IMR-90 (cell line): ENCODE measurements at regions not wholly inside any gene's neighbourhood (a gene's known extent, or its start where the extent isn't known, plus 50 kb on each side); places are given as distances from the start of the nearest gene placed in this dataset.
A peak's percentile ranks its signal among the peaks of the same experiment; 100 is the strongest.

Source experiments
- ATAC-seq: fragments of 200-7000 bp; cut with Tn5 transposase; 2 replicates; pipeline ENCODE4 v1.9.1; 2020; ENCODE audit warnings: low read depth, mild to moderate bottlenecking, moderate library complexity
- BruUV-seq: library from RNA; stranded (reverse); fragments of 400-500 nt; replicated peaks from 2 replicates; lab custom pipeline; 2021; lab: Mats Ljungman, UMichigan
- CTCF ChIA-PET: fragments of 300-600 bp; formaldehyde crosslinking; extraction: SDS; loops from one replicate; lab custom pipeline; 2021; ENCODE audit warnings: antibody characterized with exemption; lab: Yijun Ruan, JAX
- POLR2A ChIA-PET: fragments of 300-600 bp; sonication (Branson Sonifier 250); formaldehyde crosslinking; loops from one replicate; lab custom pipeline; 2022; ENCODE audit warnings: antibody characterized with exemption; ENCODE audit not compliant: unreplicated experiment; lab: Charles Lee
- DNase-seq: peaks from one replicate; pipeline ENCODE4 v3.0.0; 2013
- H2AFZ ChIP-seq: replicated peaks from 2 replicates; pipeline ENCODE3; 2013; ENCODE audit warnings: low read length, mild to moderate bottlenecking; ENCODE audit not compliant: poor library complexity
- H2AK5ac ChIP-seq: 2 replicates; pipeline ENCODE4 v1.6.1; 2013; ENCODE audit warnings: low read depth, low read length, inconsistent platforms
- H2AK9ac ChIP-seq: replicated peaks from 2 replicates; pipeline ENCODE3; 2013; ENCODE audit warnings: mild to moderate bottlenecking, low read depth, low read length, moderate library complexity; ENCODE audit not compliant: poor library complexity
- H2BK120ac ChIP-seq: 2 replicates; pipeline ENCODE4 v1.6.1; 2013; ENCODE audit warnings: low read depth, low read length, inconsistent platforms
- H2BK15ac ChIP-seq: 3 replicates; pipeline ENCODE4 v1.6.1; 2013; ENCODE audit warnings: low read depth, low read length, inconsistent platforms
- H2BK20ac ChIP-seq: 2 replicates; pipeline ENCODE4 v1.6.1; 2013; ENCODE audit warnings: low read depth, mild to moderate bottlenecking, inconsistent platforms, low read length, moderate library complexity
- H2BK5ac ChIP-seq: 2 replicates; pipeline ENCODE4 v1.6.1; 2013; ENCODE audit warnings: mild to moderate bottlenecking, low read depth, low read length, inconsistent platforms; ENCODE audit not compliant: poor library complexity, severe bottlenecking
- H3K14ac ChIP-seq: replicated peaks from 2 replicates; pipeline ENCODE4 v1.6.1; 2013; ENCODE audit warnings: low read depth, low read length, inconsistent platforms
- H3K18ac ChIP-seq: 2 replicates; pipeline ENCODE4 v1.6.1; 2013; ENCODE audit warnings: low read depth, low read length, control low read depth
- H3K23ac ChIP-seq: 2 replicates; pipeline ENCODE4 v1.6.1; 2013; ENCODE audit warnings: low read depth, low read length, inconsistent platforms
- H3K27ac ChIP-seq: 2 replicates; pipeline ENCODE4 v1.5.1; 2013; ENCODE audit warnings: mild to moderate bottlenecking, control low read depth, low read length; ENCODE audit not compliant: insufficient read depth
- H3K27me3 ChIP-seq: 2 replicates; pipeline ENCODE4 v1.6.1; 2013; ENCODE audit warnings: low read length; ENCODE audit not compliant: control insufficient read depth, insufficient read depth
- H3K36me3 ChIP-seq: 2 replicates; pipeline ENCODE4 v1.6.1; 2013; ENCODE audit warnings: low read length, mixed read lengths; ENCODE audit not compliant: control insufficient read depth, insufficient read depth
- H3K4ac ChIP-seq: 2 replicates; pipeline ENCODE4 v1.6.1; 2013; ENCODE audit warnings: low read depth, low read length, inconsistent platforms
- H3K4me1 ChIP-seq: 2 replicates; pipeline ENCODE4 v1.6.1; 2013; ENCODE audit warnings: low read length, mixed read lengths; ENCODE audit not compliant: control insufficient read depth, insufficient read depth
- H3K4me2 ChIP-seq: 2 replicates; pipeline ENCODE4 v1.6.1; 2013; ENCODE audit warnings: low read depth, mild to moderate bottlenecking, control low read depth, low read length, moderate library complexity
- H3K4me3 ChIP-seq: 2 replicates; pipeline ENCODE4 v1.5.1; 2013; ENCODE audit warnings: low read depth, mild to moderate bottlenecking, control low read depth, low read length, moderate library complexity; ENCODE audit not compliant: insufficient read depth
- H3K56ac ChIP-seq: 2 replicates; pipeline ENCODE4 v1.6.1; 2013; ENCODE audit warnings: low read length, inconsistent platforms; ENCODE audit not compliant: insufficient read depth; ENCODE audit errors: extremely low read depth
- H3K79me1 ChIP-seq, 2 experiments: 2 replicates each; pipeline ENCODE4 v1.6.1; 2013; ENCODE audit warnings: low read length in 2 of 2, inconsistent platforms in 1 of 2, low read depth in 1 of 2
- H3K9ac ChIP-seq: 2 replicates; pipeline ENCODE4 v1.6.1; 2013; ENCODE audit warnings: low read depth, low read length, control low read depth
- H3K9me1 ChIP-seq: 2 replicates; pipeline ENCODE4 v1.6.1; 2013; ENCODE audit warnings: low read length, inconsistent platforms; ENCODE audit not compliant: insufficient read depth
- H3K9me3 ChIP-seq: 2 replicates; pipeline ENCODE4 v1.6.1; 2013; ENCODE audit warnings: low read length; ENCODE audit not compliant: control insufficient read depth, insufficient read depth
- H4K20me1 ChIP-seq: 2 replicates; pipeline ENCODE4 v1.6.1; 2013; ENCODE audit warnings: low read length, inconsistent platforms; ENCODE audit not compliant: insufficient read depth
- H4K5ac ChIP-seq: 2 replicates; pipeline ENCODE4 v1.6.1; 2013; ENCODE audit warnings: mild to moderate bottlenecking, low read depth, low read length, control low read depth
- H4K8ac ChIP-seq, 2 experiments: 2 replicates each; pipeline ENCODE4 v1.6.1; 2013; ENCODE audit warnings: low read depth in 2 of 2, low read length in 2 of 2, control low read depth in 1 of 2, inconsistent platforms in 1 of 2
- H4K91ac ChIP-seq: 2 replicates; pipeline ENCODE4 v1.6.1; 2013; ENCODE audit warnings: low read depth, low read length, inconsistent platforms; ENCODE audit not compliant: insufficient read depth
- CEBPB ChIP-seq: IDR thresholded peaks from 2 replicates; pipeline ENCODE4 v1.6.1; 2012; ENCODE audit warnings: low read depth, low read length, improper control_type of control experiment
- MAFK ChIP-seq: IDR thresholded peaks from 2 replicates; pipeline ENCODE4 v1.6.1; 2012; ENCODE audit warnings: low read depth, low read length, improper control_type of control experiment
- MAZ ChIP-seq: IDR thresholded peaks from 2 replicates; pipeline ENCODE4 v1.6.1; 2012; ENCODE audit warnings: low read depth, mild to moderate bottlenecking, low read length, improper control_type of control experiment, moderate library complexity, borderline replicate concordance
- MXI1 ChIP-seq: IDR thresholded peaks from 2 replicates; pipeline ENCODE4 v1.6.1; 2012; ENCODE audit warnings: low read depth, mild to moderate bottlenecking, low read length, moderate library complexity, borderline replicate concordance
- NFE2L2 ChIP-seq: fragments of 150-350 bp; IDR thresholded peaks from 2 replicates; pipeline ENCODE4 v1.6.1; 2016; ENCODE audit warnings: low read depth, mild to moderate bottlenecking, low read length
- POLR2A ChIP-seq: IDR thresholded peaks from 2 replicates; pipeline ENCODE4 v1.6.1; 2012; ENCODE audit warnings: mild to moderate bottlenecking, low read depth, low read length
- RAD21 ChIP-seq: IDR thresholded peaks from 2 replicates; pipeline ENCODE4 v1.6.1; 2012; ENCODE audit warnings: low read length, improper control_type of control experiment
- RFX5 ChIP-seq: IDR thresholded peaks from 2 replicates; pipeline ENCODE4 v1.8.0; 2012; ENCODE audit warnings: low read depth, mild to moderate bottlenecking, low read length, moderate library complexity
- SMC3 ChIP-seq: fragments of 150-350 bp; IDR thresholded peaks from 2 replicates; pipeline ENCODE4 v1.6.1; 2016; ENCODE audit warnings: low read depth, mild to moderate bottlenecking, antibody characterized with exemption, low read length, moderate library complexity
- WGBS, 2 experiments: methylation state at CpG; one replicate each; pipeline versions ENCODE4 v1.1.5 to v1.1.7; 2013; ENCODE audit warnings: missing lambda C conversion rate in 2 of 2; ENCODE audit not compliant: insufficient read length in 1 of 2; ENCODE audit errors: extremely low coverage in 2 of 2; 5-methylcytosine and 5-hydroxymethylcytosine counted together
- dilution Hi-C: fragments of 300-500 bp; cut with HindIII; formaldehyde crosslinking; loops from one replicate; pipeline ENCODE4 v1.14.3; 2018; ENCODE audit warnings: low sequenced_read_pairs; ENCODE audit not compliant: unreplicated experiment
- in situ Hi-C: fragments of 300-500 bp; cut with MboI; formaldehyde crosslinking; loops from 3 replicates; pipeline ENCODE4 v1.14.3; 2019; ENCODE audit warnings: low sequenced_read_pairs, inconsistent platforms, mixed read lengths
- intact Hi-C: fragments of 100-400 bp; cut with micrococcal nuclease; formaldehyde crosslinking; loops from 2 replicates; pipeline ENCODE4 v1.10.0; 2022
- TF ChIP-seq, protein P1 (sequence below): fragments of 150-350 bp; IDR thresholded peaks from 2 replicates; pipeline ENCODE4 v1.6.1; 2016; ENCODE audit warnings: low read depth, mild to moderate bottlenecking, low read length, moderate library complexity, borderline replicate concordance
- TF ChIP-seq, protein P2 (sequence below): conservative IDR thresholded peaks from 2 replicates; pipeline ENCODE4 v1.5.1; 2012; ENCODE audit warnings: mild to moderate bottlenecking, low read depth, low read length, improper control_type of control experiment

DNA sequence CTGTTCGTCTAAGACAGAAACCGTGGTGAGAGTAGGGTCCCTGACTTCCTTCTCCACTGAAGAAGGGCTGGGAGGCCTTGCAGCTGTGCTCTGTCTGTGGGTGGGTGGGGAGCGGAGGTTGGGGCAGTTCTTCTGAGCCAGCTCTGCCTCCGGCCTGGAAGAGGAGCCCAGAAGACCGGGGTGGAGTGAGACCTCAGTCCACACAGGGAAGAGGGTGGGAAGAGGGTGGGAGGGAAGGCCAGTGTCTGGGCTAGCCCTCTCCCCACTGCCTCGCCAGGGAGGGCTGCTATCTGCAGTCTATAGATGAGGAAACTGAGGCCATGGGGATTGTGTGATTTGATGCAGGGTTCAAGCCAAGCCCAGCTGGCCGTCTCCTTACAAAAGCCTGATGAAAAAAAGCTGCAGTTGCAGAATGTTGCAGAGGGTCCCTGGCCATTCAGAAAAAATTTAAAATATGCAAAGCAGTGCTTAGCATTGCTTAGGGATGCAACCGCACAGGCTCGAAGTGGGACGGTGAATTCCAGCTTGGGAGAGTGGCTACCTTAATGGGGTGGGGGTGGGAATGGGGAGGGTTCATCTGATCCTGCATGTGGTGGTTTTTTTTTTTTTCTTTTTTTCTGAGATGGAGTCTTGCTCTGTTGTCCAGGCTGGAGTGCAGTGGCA is 181.6 kb upstream of the HS6ST1 start:
- Histone ChIP-seq H3K36me3 (no peaks in the 10 kb centered on the region), H3K4me3 (no peak overlapping the region), H2BK5ac (no peak overlapping the region), H2BK15ac (no peak overlapping the region), H2AK5ac (no peak overlapping the region), H3K18ac (no peak overlapping the region), H3K14ac (no peak overlapping the region), H3K23ac (no peak overlapping the region), H3K56ac (no peak overlapping the region), H2AFZ (no peak overlapping the region), H2BK20ac (no peak overlapping the region; the same call in 1 of the 2 replicates), H3K4me1 (no peaks in the 10 kb centered on the region), H2BK120ac (no peak overlapping the region), H4K8ac (no peak overlapping the region), H2AK9ac (no peak overlapping the region), H3K27me3 (peaks cover 2% of the 10 kb centered on the region; the same call in 1 of the 2 replicates), H3K79me1 (no peaks in the 10 kb centered on the region), H3K9ac (no peak overlapping the region), H3K4ac (no peak overlapping the region), H3K4me2 (no peak overlapping the region), H3K9me1 (peaks cover 2% of the 10 kb centered on the region; the same call in 1 of the 2 replicates), H4K20me1 (no peaks in the 10 kb centered on the region), H4K5ac (no peak overlapping the region), H3K9me3 (no peaks in the 10 kb centered on the region), H3K27ac (no peak overlapping the region), H4K91ac (no peak overlapping the region)
- intact Hi-C loops = no loop called here
- no TSS peak for BruUV-seq
- ChIA-PET CTCF (no interaction called here), POLR2A (no interaction called here)
- in situ Hi-C loops = no loop called here
- dilution Hi-C loops = no loop called here
- no peak for DNase-seq
- peak; percentile 56 for ATAC-seq
- TF ChIP-seq, protein P1, sequence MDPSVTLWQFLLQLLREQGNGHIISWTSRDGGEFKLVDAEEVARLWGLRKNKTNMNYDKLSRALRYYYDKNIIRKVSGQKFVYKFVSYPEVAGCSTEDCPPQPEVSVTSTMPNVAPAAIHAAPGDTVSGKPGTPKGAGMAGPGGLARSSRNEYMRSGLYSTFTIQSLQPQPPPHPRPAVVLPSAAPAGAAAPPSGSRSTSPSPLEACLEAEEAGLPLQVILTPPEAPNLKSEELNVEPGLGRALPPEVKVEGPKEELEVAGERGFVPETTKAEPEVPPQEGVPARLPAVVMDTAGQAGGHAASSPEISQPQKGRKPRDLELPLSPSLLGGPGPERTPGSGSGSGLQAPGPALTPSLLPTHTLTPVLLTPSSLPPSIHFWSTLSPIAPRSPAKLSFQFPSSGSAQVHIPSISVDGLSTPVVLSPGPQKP = no peak
- TF ChIP-seq RFX5 = no peak
- no peak for TF ChIP-seq NFE2L2
- no peak for TF ChIP-seq CEBPB
- no peak for TF ChIP-seq SMC3
- TF ChIP-seq MXI1 = no peak
- TF ChIP-seq POLR2A = no peak
- TF ChIP-seq, protein P2, sequence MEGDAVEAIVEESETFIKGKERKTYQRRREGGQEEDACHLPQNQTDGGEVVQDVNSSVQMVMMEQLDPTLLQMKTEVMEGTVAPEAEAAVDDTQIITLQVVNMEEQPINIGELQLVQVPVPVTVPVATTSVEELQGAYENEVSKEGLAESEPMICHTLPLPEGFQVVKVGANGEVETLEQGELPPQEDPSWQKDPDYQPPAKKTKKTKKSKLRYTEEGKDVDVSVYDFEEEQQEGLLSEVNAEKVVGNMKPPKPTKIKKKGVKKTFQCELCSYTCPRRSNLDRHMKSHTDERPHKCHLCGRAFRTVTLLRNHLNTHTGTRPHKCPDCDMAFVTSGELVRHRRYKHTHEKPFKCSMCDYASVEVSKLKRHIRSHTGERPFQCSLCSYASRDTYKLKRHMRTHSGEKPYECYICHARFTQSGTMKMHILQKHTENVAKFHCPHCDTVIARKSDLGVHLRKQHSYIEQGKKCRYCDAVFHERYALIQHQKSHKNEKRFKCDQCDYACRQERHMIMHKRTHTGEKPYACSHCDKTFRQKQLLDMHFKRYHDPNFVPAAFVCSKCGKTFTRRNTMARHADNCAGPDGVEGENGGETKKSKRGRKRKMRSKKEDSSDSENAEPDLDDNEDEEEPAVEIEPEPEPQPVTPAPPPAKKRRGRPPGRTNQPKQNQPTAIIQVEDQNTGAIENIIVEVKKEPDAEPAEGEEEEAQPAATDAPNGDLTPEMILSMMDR = no peak
- no peak for TF ChIP-seq MAFK
- TF ChIP-seq MAZ = no peak
- TF ChIP-seq RAD21 = no peak
- WGBS, 2 experiments = no CpG with 5 or more reads among the region's 10 CpGs
